ENCODE measurements at regions not wholly inside any gene's neighbourhood (a gene's known extent, or its start where the extent isn't known, plus 50 kb on each side); places are given as distances from the start of the nearest gene placed in this dataset.

- Histone ChIP-seq H3K4me3 (ENCODE audit: low read depth, low read length) (no peak overlapping the region), H3K4me1 (no peaks in the 10 kb centered on the region), H3K27me3 (replicated peaks; ENCODE audit: control insufficient read depth, insufficient read depth, low read length) (no peaks in the 10 kb centered on the region), H3K9me3 (no peaks in the 10 kb centered on the region), H3K36me3 (ENCODE audit: control insufficient read depth, insufficient read depth, low read length) (no peaks in the 10 kb centered on the region)
- no peak for DNase-seq
- Mint-ChIP-seq H3K36me3 (ENCODE audit: insufficient read depth, unreplicated experiment) (no peaks in the 10 kb centered on the region), H3K27me3 (ENCODE audit: insufficient read depth, unreplicated experiment) (no peaks in the 10 kb centered on the region), H3K9me3 (ENCODE audit: unreplicated experiment) (no peaks in the 10 kb centered on the region), H3K4me1 (ENCODE audit: low read depth, unreplicated experiment) (no peaks in the 10 kb centered on the region), H3K27ac (ENCODE audit: unreplicated experiment) (no peak overlapping the region), H3K4me3 (ENCODE audit: unreplicated experiment) (no peak overlapping the region)
- no TSS peak for BruUV-seq (replicated peaks)
- ChIA-PET CTCF (no interaction called here), POLR2A (no interaction called here)
- TF ChIP-seq CTCF (IDR thresholded peaks at IDR 0.05; ENCODE audit: insufficient read depth in 1 of 2, low read depth in 1 of 2, low read length in 1 of 2, severe bottlenecking in 1 of 2, unreplicated experiment in 1 of 2) = no peak
- intact Hi-C loops (cut with micrococcal nuclease; ENCODE audit: unreplicated experiment) = no loop called here
Observed at GRCh38 chr2:212606232-212606631, 67.6 kb upstream of the ERBB4 start.

- H3K27ac Mint-ChIP-seq (ENCODE audit: unreplicated experiment) = no peak overlapping the region
- no peak for DNase-seq
- H3K36me3 Mint-ChIP-seq (ENCODE audit: insufficient read depth, unreplicated experiment) = no peaks in the 10 kb centered on the region
- Histone ChIP-seq H3K36me3 (ENCODE audit: control insufficient read depth, insufficient read depth, low read length) (no peaks in the 10 kb centered on the region), H3K9me3 (no peaks in the 10 kb centered on the region), H3K4me3 (ENCODE audit: low read depth, low read length) (no peak overlapping the region), H3K27me3 (replicated peaks; ENCODE audit: control insufficient read depth, insufficient read depth, low read length) (no peaks in the 10 kb centered on the region), H3K4me1 (no peaks in the 10 kb centered on the region)
- ChIA-PET POLR2A (no interaction called here), CTCF (no interaction called here)
- BruUV-seq (replicated peaks) = no TSS peak
- no peak for TF ChIP-seq CTCF (IDR thresholded peaks at IDR 0.05; ENCODE audit: insufficient read depth in 1 of 2, low read depth in 1 of 2, low read length in 1 of 2, severe bottlenecking in 1 of 2, unreplicated experiment in 1 of 2)
- H3K27me3 Mint-ChIP-seq (ENCODE audit: insufficient read depth, unreplicated experiment) = no peaks in the 10 kb centered on the region
- H3K4me3 Mint-ChIP-seq (ENCODE audit: unreplicated experiment) = no peak overlapping the region
- H3K4me1 Mint-ChIP-seq (ENCODE audit: low read depth, unreplicated experiment) = no peaks in the 10 kb centered on the region
- H3K9me3 Mint-ChIP-seq (ENCODE audit: unreplicated experiment) = no peaks in the 10 kb centered on the region
- intact Hi-C loops (cut with micrococcal nuclease; ENCODE audit: unreplicated experiment) = no loop called here
Observed at GRCh38 chr2:212596688-212597087, 58.1 kb upstream of the ERBB4 start.

GRCh38 chr2:212596276-212596675 is 57.7 kb upstream of the ERBB4 start:
- BruUV-seq (replicated peaks) = no TSS peak
- ChIA-PET POLR2A (no interaction called here), CTCF (no interaction called here)
- Histone ChIP-seq H3K9me3 (no peaks in the 10 kb centered on the region), H3K36me3 (ENCODE audit: control insufficient read depth, insufficient read depth, low read length) (no peaks in the 10 kb centered on the region), H3K4me3 (ENCODE audit: low read depth, low read length) (no peak overlapping the region), H3K4me1 (no peaks in the 10 kb centered on the region), H3K27me3 (replicated peaks; ENCODE audit: control insufficient read depth, insufficient read depth, low read length) (no peaks in the 10 kb centered on the region)
- no peak for TF ChIP-seq CTCF (IDR thresholded peaks at IDR 0.05; ENCODE audit: insufficient read depth in 1 of 2, low read depth in 1 of 2, low read length in 1 of 2, severe bottlenecking in 1 of 2, unreplicated experiment in 1 of 2)
- intact Hi-C loops (cut with micrococcal nuclease; ENCODE audit: unreplicated experiment) = no loop called here
- no peaks in the 10 kb centered on the region for H3K36me3 Mint-ChIP-seq (ENCODE audit: insufficient read depth, unreplicated experiment)
- no peaks in the 10 kb centered on the region for H3K27me3 Mint-ChIP-seq (ENCODE audit: insufficient read depth, unreplicated experiment)
- H3K4me1 Mint-ChIP-seq (ENCODE audit: low read depth, unreplicated experiment) = no peaks in the 10 kb centered on the region
- no peak overlapping the region for H3K4me3 Mint-ChIP-seq (ENCODE audit: unreplicated experiment)
- no peak overlapping the region for H3K27ac Mint-ChIP-seq (ENCODE audit: unreplicated experiment)
- no peak for DNase-seq
- no peaks in the 10 kb centered on the region for H3K9me3 Mint-ChIP-seq (ENCODE audit: unreplicated experiment)

Data from Caco-2 (cell line).